GM23338 (cell line): ENCODE measurements at regions not wholly inside any gene's neighbourhood (a gene's known extent, or its start where the extent isn't known, plus 50 kb on each side); places are given as distances from the start of the nearest gene placed in this dataset.

Experiments
- ATAC-seq: fragments of 200-7000 bp; cut with Tn5 transposase; 3 replicates; pipeline ENCODE4 v1.9.1; 2020
- DNase-seq: peaks from one replicate; pipeline ENCODE4 v3.0.0-alpha.2; 2015; ENCODE audit warnings: low spot score
- H2AFZ ChIP-seq: fragments of 200-600 bp; sonication (generic); 2 replicates; pipeline ENCODE4 v1.8.0; 2016; ENCODE audit warnings: antibody characterized with exemption, mild to moderate bottlenecking, moderate library complexity
- H3F3A ChIP-seq: fragments of 200-600 bp; sonication (generic); replicated peaks from 2 replicates; pipeline ENCODE4 v1.8.0; 2017; ENCODE audit warnings: antibody characterized with exemption, mixed run types, low read depth
- H3K27ac ChIP-seq: fragments of 200-600 bp; sonication (generic); 2 replicates; pipeline ENCODE4 v1.6.1; 2016; ENCODE audit warnings: low read depth
- H3K27me3 ChIP-seq: fragments of 200-600 bp; sonication (generic); 2 replicates; pipeline ENCODE4 v1.8.0; 2016; ENCODE audit warnings: mild to moderate bottlenecking, mixed run types, moderate library complexity; ENCODE audit not compliant: insufficient read depth
- H3K36me3 ChIP-seq: fragments of 200-600 bp; sonication (generic); 2 replicates; pipeline ENCODE4 v1.8.0; 2016; ENCODE audit warnings: mild to moderate bottlenecking; ENCODE audit not compliant: insufficient read depth
- H3K4me1 ChIP-seq: fragments of 200-600 bp; sonication (generic); 2 replicates; pipeline ENCODE4 v1.8.0; 2016; ENCODE audit warnings: mild to moderate bottlenecking, moderate library complexity; ENCODE audit not compliant: insufficient read depth
- H3K4me2 ChIP-seq: fragments of 200-600 bp; sonication (generic); 2 replicates; pipeline ENCODE4 v1.7.1; 2017; ENCODE audit warnings: mixed run types
- H3K4me3 ChIP-seq: fragments of 200-600 bp; sonication (generic); 2 replicates; pipeline ENCODE4 v1.6.1; 2016; ENCODE audit warnings: mixed run types
- H3K79me2 ChIP-seq: fragments of 200-600 bp; sonication (generic); replicated peaks from 2 replicates; pipeline ENCODE4 v1.8.0; 2017; ENCODE audit warnings: mild to moderate bottlenecking; ENCODE audit not compliant: insufficient read depth
- H3K9me2 ChIP-seq: fragments of 200-600 bp; sonication (generic); 2 replicates; pipeline ENCODE4 v1.8.0; 2017; ENCODE audit not compliant: insufficient read depth
- H4K20me1 ChIP-seq: fragments of 200-600 bp; sonication (generic); replicated peaks from 2 replicates; pipeline ENCODE4 v1.8.0; 2017; ENCODE audit warnings: mild to moderate bottlenecking; ENCODE audit not compliant: insufficient read depth
- H3K27ac Mint-ChIP-seq: 2 replicates; pipeline ENCODE4 v1.8.0; 2020; ENCODE audit warnings: inconsistent platforms, mild to moderate bottlenecking, moderate library complexity, mixed read lengths
- H3K27me3 Mint-ChIP-seq: 3 replicates; pipeline ENCODE4 v1.8.0; 2022; ENCODE audit warnings: low read depth, mild to moderate bottlenecking, moderate library complexity, mixed read lengths, inconsistent platforms; ENCODE audit not compliant: insufficient read depth, poor library complexity
- H3K36me3 Mint-ChIP-seq: 3 replicates; pipeline ENCODE4 v1.8.0; 2021; ENCODE audit warnings: low read depth, mild to moderate bottlenecking, inconsistent platforms, moderate library complexity, mixed read lengths
- H3K4me1 Mint-ChIP-seq: 3 replicates; pipeline ENCODE4 v1.8.0; 2020; ENCODE audit warnings: mild to moderate bottlenecking, inconsistent platforms, mixed read lengths
- H3K4me3 Mint-ChIP-seq: 3 replicates; pipeline ENCODE4 v1.8.0; 2021; ENCODE audit warnings: moderate library complexity, mild to moderate bottlenecking, inconsistent platforms, mixed read lengths
- H3K9me3 Mint-ChIP-seq: 3 replicates; pipeline ENCODE4 v1.8.0; 2020; ENCODE audit warnings: moderate library complexity, mild to moderate bottlenecking, inconsistent platforms, mixed read lengths
- EZH2phosphoT487 ChIP-seq: fragments of 200-600 bp; sonication (generic); IDR thresholded peaks from one replicate; pipeline ENCODE4 v1.8.1; 2018; ENCODE audit warnings: antibody characterized with exemption; ENCODE audit not compliant: unreplicated experiment
- NANOG ChIP-seq: IDR thresholded peaks from 2 replicates; pipeline ENCODE4 v1.6.1; 2016; ENCODE audit warnings: antibody characterized with exemption, borderline replicate concordance
- POLR2AphosphoS5 ChIP-seq: IDR thresholded peaks from 2 replicates; pipeline ENCODE4 v1.6.1; 2016; ENCODE audit warnings: antibody characterized with exemption, low read depth
- ZNF114 ChIP-seq: fragments of 250-450 bp; sonication (Bioruptor Pico); IDR thresholded peaks from 2 replicates; pipeline ENCODE4 v1.5.0; 2020; ENCODE audit warnings: mild to moderate bottlenecking, moderate library complexity
- ZNF331 ChIP-seq: fragments of 250-450 bp; sonication (Bioruptor Pico); IDR thresholded peaks from 2 replicates; pipeline ENCODE4 v1.5.0; 2020; ENCODE audit warnings: low read depth, mild to moderate bottlenecking, moderate library complexity
- TF ChIP-seq, protein P1 (sequence below): IDR thresholded peaks from 2 replicates; pipeline ENCODE4 v1.6.1; 2016; ENCODE audit warnings: antibody characterized with exemption
- TF ChIP-seq, protein P2 (sequence below), 2 experiments: fragments of 200-600 bp in 1 of 2; sonication (generic) in 1 of 2; conservative IDR thresholded peaks; 2 replicates each; pipeline versions ENCODE4 v1.5.1 to v1.6.1; 2016 to 2017; ENCODE audit warnings: antibody characterized with exemption in 2 of 2, low read depth in 2 of 2, mild to moderate bottlenecking in 2 of 2, moderate library complexity in 1 of 2
- TF ChIP-seq, protein P3 (sequence below): fragments of 250-450 bp; sonication (Bioruptor Pico); IDR thresholded peaks from 2 replicates; pipeline ENCODE4 v1.5.0; 2020; ENCODE audit warnings: mild to moderate bottlenecking, moderate library complexity

DNA sequence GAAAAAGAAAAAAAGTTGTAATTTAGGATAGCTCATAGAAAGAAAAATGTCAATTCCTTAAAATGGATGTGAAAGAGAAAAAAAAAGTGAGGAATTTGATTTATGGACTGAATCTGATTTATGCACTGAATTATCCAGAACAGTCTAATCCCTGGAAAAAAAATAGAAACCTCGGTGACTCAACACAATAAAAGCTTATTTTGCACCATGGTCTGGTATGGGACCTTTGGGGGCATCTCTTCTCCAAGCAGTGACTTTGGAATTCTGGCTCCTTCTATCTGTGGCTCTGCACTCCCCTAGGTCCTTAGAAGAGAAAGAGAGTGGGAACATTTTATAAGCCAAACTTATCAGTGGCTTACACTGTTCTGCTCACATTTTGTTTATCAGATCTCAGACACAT is 471.7 kb upstream of the B3GALT2 start:
- Mint-ChIP-seq H3K4me1 (no peaks in the 10 kb centered on the region), H3K4me3 (no peak overlapping the region), H3K36me3 (no peaks in the 10 kb centered on the region), H3K27me3 (no peaks in the 10 kb centered on the region), H3K9me3 (no peaks in the 10 kb centered on the region), H3K27ac (no peak overlapping the region)
- Histone ChIP-seq H3K79me2 (no peaks in the 10 kb centered on the region), H3F3A (no peaks in the 10 kb centered on the region), H4K20me1 (no peaks in the 10 kb centered on the region), H3K27me3 (no peaks in the 10 kb centered on the region), H2AFZ (no peak overlapping the region), H3K9me2 (peaks cover 9% of the 10 kb centered on the region; the same call in 1 of the 2 replicates), H3K4me1 (no peaks in the 10 kb centered on the region), H3K36me3 (no peaks in the 10 kb centered on the region), H3K4me3 (no peak overlapping the region), H3K27ac (no peak overlapping the region), H3K4me2 (no peak overlapping the region)
- TF ChIP-seq ZNF114 (CRISPR knock-in tag) (no peak), ZNF331 (CRISPR knock-in tag) (no peak), EZH2phosphoT487 (no peak)
- TF ChIP-seq, protein P1, sequence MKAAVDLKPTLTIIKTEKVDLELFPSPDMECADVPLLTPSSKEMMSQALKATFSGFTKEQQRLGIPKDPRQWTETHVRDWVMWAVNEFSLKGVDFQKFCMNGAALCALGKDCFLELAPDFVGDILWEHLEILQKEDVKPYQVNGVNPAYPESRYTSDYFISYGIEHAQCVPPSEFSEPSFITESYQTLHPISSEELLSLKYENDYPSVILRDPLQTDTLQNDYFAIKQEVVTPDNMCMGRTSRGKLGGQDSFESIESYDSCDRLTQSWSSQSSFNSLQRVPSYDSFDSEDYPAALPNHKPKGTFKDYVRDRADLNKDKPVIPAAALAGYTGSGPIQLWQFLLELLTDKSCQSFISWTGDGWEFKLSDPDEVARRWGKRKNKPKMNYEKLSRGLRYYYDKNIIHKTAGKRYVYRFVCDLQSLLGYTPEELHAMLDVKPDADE = no peak
- no peak for ATAC-seq
- no peak for DNase-seq

DNA sequence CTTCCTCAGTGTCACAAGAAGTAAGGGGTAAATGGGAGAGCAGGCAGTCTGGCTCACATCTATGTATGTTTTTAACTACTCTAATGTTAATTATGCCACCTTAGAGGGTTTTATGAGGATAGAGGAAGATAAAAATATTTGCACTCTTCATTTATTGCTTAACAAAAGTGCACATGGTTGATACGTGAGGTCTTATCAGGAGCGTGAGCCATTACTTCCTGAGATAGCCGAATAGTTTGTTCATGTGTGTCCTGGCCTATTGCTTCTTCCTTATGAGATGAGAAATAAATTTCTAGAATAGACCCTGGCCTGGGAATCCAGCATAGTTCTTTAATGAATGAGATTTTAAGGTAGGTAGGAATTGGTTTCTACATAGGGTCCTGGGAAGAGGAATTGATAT is 471.1 kb upstream of the B3GALT2 start:
- no peaks in the 10 kb centered on the region for H3K36me3 Mint-ChIP-seq
- H3K27me3 Mint-ChIP-seq = no peaks in the 10 kb centered on the region
- no peak overlapping the region for H2AFZ ChIP-seq
- no peaks in the 10 kb centered on the region for H3K27me3 ChIP-seq
- H3K4me2 ChIP-seq = no peak overlapping the region
- H3K4me3 Mint-ChIP-seq = no peak overlapping the region
- no peak overlapping the region for H3K27ac ChIP-seq
- ATAC-seq (no peak), DNase-seq (no peak)
- no peaks in the 10 kb centered on the region for H3K4me1 Mint-ChIP-seq
- no peaks in the 10 kb centered on the region for H3F3A ChIP-seq
- no peaks in the 10 kb centered on the region for H3K36me3 ChIP-seq
- no peak for TF ChIP-seq EZH2phosphoT487
- no peaks in the 10 kb centered on the region for H3K9me3 Mint-ChIP-seq
- H3K9me2 ChIP-seq = peaks cover 9% of the 10 kb centered on the region; the same call in 1 of the 2 replicates
- no peaks in the 10 kb centered on the region for H4K20me1 ChIP-seq
- no peak overlapping the region for H3K27ac Mint-ChIP-seq
- H3K4me3 ChIP-seq = no peak overlapping the region
- no peaks in the 10 kb centered on the region for H3K79me2 ChIP-seq
- no peaks in the 10 kb centered on the region for H3K4me1 ChIP-seq

DNA sequence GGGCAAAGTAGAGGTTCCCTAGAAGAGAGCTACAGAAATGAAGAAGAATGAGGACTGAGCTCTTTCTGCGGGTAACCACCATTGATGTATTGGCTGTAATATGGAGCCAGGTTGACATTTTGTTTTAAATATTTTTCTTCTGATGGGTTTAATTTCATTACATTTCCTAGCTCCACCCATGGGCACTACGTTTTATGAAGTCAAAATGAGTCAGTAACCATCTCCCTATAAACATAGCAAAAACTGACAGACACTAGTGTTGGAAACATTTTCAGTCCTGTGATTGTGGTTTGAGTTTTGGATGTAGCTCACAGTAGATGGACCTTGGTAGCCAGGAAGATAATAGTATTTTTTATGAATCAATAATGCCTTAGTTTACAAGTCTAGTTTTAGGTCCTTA is 470.4 kb upstream of the B3GALT2 start:
- Histone ChIP-seq H3K79me2 (no peaks in the 10 kb centered on the region), H3K36me3 (no peaks in the 10 kb centered on the region), H3K9me2 (peaks cover 9% of the 10 kb centered on the region; the same call in 1 of the 2 replicates), H2AFZ (no peak overlapping the region), H3K27me3 (no peaks in the 10 kb centered on the region), H3K27ac (no peak overlapping the region), H3K4me1 (no peaks in the 10 kb centered on the region), H3F3A (no peaks in the 10 kb centered on the region), H3K4me2 (no peak overlapping the region), H4K20me1 (no peaks in the 10 kb centered on the region), H3K4me3 (no peak overlapping the region)
- DNase-seq (no peak), ATAC-seq (no peak)
- Mint-ChIP-seq H3K4me1 (no peaks in the 10 kb centered on the region), H3K27ac (no peak overlapping the region), H3K36me3 (no peaks in the 10 kb centered on the region), H3K27me3 (no peaks in the 10 kb centered on the region), H3K9me3 (no peaks in the 10 kb centered on the region), H3K4me3 (no peak overlapping the region)
- TF ChIP-seq ZNF331 (CRISPR knock-in tag) (no peak), ZNF114 (CRISPR knock-in tag) (no peak), POLR2AphosphoS5 (no peak), NANOG (no peak)
- TF ChIP-seq, protein P2, sequence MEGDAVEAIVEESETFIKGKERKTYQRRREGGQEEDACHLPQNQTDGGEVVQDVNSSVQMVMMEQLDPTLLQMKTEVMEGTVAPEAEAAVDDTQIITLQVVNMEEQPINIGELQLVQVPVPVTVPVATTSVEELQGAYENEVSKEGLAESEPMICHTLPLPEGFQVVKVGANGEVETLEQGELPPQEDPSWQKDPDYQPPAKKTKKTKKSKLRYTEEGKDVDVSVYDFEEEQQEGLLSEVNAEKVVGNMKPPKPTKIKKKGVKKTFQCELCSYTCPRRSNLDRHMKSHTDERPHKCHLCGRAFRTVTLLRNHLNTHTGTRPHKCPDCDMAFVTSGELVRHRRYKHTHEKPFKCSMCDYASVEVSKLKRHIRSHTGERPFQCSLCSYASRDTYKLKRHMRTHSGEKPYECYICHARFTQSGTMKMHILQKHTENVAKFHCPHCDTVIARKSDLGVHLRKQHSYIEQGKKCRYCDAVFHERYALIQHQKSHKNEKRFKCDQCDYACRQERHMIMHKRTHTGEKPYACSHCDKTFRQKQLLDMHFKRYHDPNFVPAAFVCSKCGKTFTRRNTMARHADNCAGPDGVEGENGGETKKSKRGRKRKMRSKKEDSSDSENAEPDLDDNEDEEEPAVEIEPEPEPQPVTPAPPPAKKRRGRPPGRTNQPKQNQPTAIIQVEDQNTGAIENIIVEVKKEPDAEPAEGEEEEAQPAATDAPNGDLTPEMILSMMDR (conservative IDR thresholded peaks at IDR 0.05; ENCODE audit: low read depth in 2 of 2) = no peak
- TF ChIP-seq, protein P3, sequence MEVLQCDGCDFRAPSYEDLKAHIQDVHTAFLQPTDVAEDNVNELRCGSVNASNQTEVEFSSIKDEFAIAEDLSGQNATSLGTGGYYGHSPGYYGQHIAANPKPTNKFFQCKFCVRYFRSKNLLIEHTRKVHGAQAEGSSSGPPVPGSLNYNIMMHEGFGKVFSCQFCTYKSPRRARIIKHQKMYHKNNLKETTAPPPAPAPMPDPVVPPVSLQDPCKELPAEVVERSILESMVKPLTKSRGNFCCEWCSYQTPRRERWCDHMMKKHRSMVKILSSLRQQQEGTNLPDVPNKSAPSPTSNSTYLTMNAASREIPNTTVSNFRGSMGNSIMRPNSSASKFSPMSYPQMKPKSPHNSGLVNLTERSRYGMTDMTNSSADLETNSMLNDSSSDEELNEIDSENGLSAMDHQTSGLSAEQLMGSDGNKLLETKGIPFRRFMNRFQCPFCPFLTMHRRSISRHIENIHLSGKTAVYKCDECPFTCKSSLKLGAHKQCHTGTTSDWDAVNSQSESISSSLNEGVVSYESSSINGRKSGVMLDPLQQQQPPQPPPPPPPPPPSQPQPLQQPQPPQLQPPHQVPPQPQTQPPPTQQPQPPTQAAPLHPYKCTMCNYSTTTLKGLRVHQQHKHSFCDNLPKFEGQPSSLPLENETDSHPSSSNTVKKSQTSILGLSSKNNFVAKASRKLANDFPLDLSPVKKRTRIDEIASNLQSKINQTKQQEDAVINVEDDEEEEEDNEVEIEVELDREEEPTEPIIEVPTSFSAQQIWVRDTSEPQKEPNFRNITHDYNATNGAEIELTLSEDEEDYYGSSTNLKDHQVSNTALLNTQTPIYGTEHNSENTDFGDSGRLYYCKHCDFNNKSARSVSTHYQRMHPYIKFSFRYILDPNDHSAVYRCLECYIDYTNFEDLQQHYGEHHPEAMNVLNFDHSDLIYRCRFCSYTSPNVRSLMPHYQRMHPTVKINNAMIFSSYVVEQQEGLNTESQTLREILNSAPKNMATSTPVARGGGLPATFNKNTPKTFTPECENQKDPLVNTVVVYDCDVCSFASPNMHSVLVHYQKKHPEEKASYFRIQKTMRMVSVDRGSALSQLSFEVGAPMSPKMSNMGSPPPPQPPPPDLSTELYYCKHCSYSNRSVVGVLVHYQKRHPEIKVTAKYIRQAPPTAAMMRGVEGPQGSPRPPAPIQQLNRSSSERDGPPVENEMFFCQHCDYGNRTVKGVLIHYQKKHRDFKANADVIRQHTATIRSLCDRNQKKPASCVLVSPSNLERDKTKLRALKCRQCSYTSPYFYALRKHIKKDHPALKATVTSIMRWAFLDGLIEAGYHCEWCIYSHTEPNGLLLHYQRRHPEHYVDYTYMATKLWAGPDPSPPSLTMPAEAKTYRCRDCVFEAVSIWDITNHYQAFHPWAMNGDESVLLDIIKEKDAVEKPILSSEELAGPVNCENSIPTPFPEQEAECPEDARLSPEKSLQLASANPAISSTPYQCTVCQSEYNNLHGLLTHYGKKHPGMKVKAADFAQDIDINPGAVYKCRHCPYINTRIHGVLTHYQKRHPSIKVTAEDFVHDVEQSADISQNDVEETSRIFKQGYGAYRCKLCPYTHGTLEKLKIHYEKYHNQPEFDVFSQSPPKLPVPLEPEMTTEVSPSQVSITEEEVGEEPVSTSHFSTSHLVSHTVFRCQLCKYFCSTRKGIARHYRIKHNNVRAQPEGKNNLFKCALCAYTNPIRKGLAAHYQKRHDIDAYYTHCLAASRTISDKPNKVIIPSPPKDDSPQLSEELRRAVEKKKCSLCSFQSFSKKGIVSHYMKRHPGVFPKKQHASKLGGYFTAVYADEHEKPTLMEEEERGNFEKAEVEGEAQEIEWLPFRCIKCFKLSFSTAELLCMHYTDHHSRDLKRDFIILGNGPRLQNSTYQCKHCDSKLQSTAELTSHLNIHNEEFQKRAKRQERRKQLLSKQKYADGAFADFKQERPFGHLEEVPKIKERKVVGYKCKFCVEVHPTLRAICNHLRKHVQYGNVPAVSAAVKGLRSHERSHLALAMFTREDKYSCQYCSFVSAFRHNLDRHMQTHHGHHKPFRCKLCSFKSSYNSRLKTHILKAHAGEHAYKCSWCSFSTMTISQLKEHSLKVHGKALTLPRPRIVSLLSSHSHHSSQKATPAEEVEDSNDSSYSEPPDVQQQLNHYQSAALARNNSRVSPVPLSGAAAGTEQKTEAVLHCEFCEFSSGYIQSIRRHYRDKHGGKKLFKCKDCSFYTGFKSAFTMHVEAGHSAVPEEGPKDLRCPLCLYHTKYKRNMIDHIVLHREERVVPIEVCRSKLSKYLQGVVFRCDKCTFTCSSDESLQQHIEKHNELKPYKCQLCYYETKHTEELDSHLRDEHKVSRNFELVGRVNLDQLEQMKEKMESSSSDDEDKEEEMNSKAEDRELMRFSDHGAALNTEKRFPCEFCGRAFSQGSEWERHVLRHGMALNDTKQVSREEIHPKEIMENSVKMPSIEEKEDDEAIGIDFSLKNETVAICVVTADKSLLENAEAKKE (CRISPR knock-in tag) = no peak
